ENCODE measurements at regions not wholly inside any gene's neighbourhood (a gene's known extent, or its start where the extent isn't known, plus 50 kb on each side); places are given as distances from the start of the nearest gene placed in this dataset.

- dilution Hi-C loops (cut with MboI; ENCODE audit: extremely low pct_ligation_motif_present, low sequenced_read_pairs), result no loop called here
- TF ChIP-seq GATA2 (IDR thresholded peaks at IDR 0.05; ENCODE audit: insufficient read depth, insufficient read length, low read depth, low read length) (no peak), JUN (IDR thresholded peaks at IDR 0.05; ENCODE audit: borderline replicate concordance, insufficient read depth, insufficient read length, low read depth) (no peak), MAX (IDR thresholded peaks at IDR 0.05; ENCODE audit: insufficient read depth, insufficient read length) (no peak), MYC (IDR thresholded peaks at IDR 0.05; ENCODE audit: low read depth, low read length) (no peak), POLR2AphosphoS5 (IDR thresholded peaks at IDR 0.05; ENCODE audit: insufficient read depth, low read depth, low read length) (no peak), FOS (IDR thresholded peaks at IDR 0.05; ENCODE audit: borderline replicate concordance, insufficient read depth, low read length) (no peak), CTCF (IDR thresholded peaks at IDR 0.05; ENCODE audit: extremely low read depth in 1 of 2, insufficient read depth in 1 of 2, low read depth in 1 of 2, low read length in 2 of 2) (no peak), EZH2 (IDR thresholded peaks at IDR 0.05; ENCODE audit: borderline replicate concordance, low read depth, low read length, severe bottlenecking) (no peak), POLR2A (IDR thresholded peaks at IDR 0.05; ENCODE audit: low read depth, low read length) (no peak)
- no peaks in the 10 kb centered on the region for H3K27me3 ChIP-seq (ENCODE audit: control insufficient read depth in 2 of 2, insufficient read depth in 2 of 2, low read length in 2 of 2)
- BruUV-seq (replicated peaks), result no TSS peak
- no peaks in the 10 kb centered on the region for H3K9me3 ChIP-seq (replicated peaks; ENCODE audit: control insufficient read depth, insufficient read depth, low read length)
- no peaks in the 10 kb centered on the region for H3K4me1 ChIP-seq (ENCODE audit: control insufficient read depth, extremely low read depth, insufficient read depth, low read length)
- no peak overlapping the region for H2AFZ ChIP-seq (ENCODE audit: low read depth, low read length)
- no peak overlapping the region for H3K27ac ChIP-seq (ENCODE audit: insufficient read depth, low read depth, low read length)
- no peaks in the 10 kb centered on the region for H4K20me1 ChIP-seq (replicated peaks; ENCODE audit: control insufficient read depth, extremely low read depth, insufficient read depth, low read length)
- H3K9me1 ChIP-seq (replicated peaks; ENCODE audit: control insufficient read depth, extremely low read depth, insufficient read depth, low read length), result no peaks in the 10 kb centered on the region
- H3K4me2 ChIP-seq (ENCODE audit: insufficient read depth, low read length), result no peak overlapping the region
- no peaks in the 10 kb centered on the region for H3K36me3 ChIP-seq (ENCODE audit: control insufficient read depth in 2 of 2, extremely low read depth in 1 of 2, insufficient read depth in 2 of 2, low read length in 2 of 2)
- POLR2A ChIA-PET, result no interaction called here
- CTCF ChIA-PET, result no interaction called here
- no peaks in the 10 kb centered on the region for H3K79me2 ChIP-seq (ENCODE audit: control insufficient read depth, insufficient read depth, low read length)
- no peak overlapping the region for H3K9ac ChIP-seq (replicated peaks; ENCODE audit: extremely low read depth, insufficient read depth, low read length)
- intact Hi-C loops (cut with micrococcal nuclease), result no loop called here
- DNase-seq (ENCODE audit: low read depth, low spot score) (no peak), FAIRE-seq (no peak)
- no peak overlapping the region for H3K4me3 ChIP-seq (replicated peaks in 1 of 3; ENCODE audit: insufficient read depth in 1 of 3, low read depth in 1 of 3, low read length in 3 of 3)
Measured at GRCh38 chr2:30323499-30323898, 92.2 kb downstream of the LBH start.

Data from endothelial cell of umbilical vein (primary cell).